Tibial nerve (tissue), 3 donors: ENCODE measurements at regions not wholly inside any gene's neighbourhood (a gene's known extent, or its start where the extent isn't known, plus 50 kb on each side); places are given as distances from the start of the nearest gene placed in this dataset.

ENCODE experiments used
- POLR2A ChIP-seq, 2 donors: fragments of 450-650 bp; IDR thresholded peaks; one replicate each; pipeline ENCODE4 v1.6.1; 2017; ENCODE audit warnings: antibody characterized with exemption in 2 of 2, mild to moderate bottlenecking in 2 of 2, moderate library complexity in 2 of 2
- TF ChIP-seq, protein P1 (sequence below), 5 experiments: fragments of 200-600 bp in 3 of 5; fragments of 450-650 bp in 2 of 5; sonication (generic) in 3 of 5; IDR thresholded peaks; one replicate each; pipeline ENCODE4 v1.5.1; 2016 to 2019; ENCODE audit warnings: antibody characterized with exemption in 5 of 5, mild to moderate bottlenecking in 3 of 5, moderate library complexity in 2 of 5

DNA sequence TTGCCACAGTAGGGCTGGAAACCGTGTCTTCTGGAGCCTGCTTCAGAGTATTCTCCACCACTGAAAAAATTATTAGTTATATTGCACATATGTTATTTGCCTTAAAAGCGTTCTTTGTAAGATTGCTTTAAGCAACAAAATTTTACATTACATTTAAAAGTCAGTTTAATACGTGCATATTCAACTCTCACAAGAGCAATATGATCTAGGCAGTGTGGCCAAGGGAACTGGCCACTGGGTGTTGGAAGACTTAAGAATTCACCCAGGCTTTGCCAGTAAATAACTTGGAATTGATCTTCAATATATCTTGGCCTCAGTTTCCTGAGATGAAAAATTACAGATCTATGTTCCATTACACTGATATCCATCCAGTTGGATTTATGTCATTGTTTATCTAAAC lies 694.4 kb downstream of the EFNA5 start:
- TF ChIP-seq, protein P1, sequence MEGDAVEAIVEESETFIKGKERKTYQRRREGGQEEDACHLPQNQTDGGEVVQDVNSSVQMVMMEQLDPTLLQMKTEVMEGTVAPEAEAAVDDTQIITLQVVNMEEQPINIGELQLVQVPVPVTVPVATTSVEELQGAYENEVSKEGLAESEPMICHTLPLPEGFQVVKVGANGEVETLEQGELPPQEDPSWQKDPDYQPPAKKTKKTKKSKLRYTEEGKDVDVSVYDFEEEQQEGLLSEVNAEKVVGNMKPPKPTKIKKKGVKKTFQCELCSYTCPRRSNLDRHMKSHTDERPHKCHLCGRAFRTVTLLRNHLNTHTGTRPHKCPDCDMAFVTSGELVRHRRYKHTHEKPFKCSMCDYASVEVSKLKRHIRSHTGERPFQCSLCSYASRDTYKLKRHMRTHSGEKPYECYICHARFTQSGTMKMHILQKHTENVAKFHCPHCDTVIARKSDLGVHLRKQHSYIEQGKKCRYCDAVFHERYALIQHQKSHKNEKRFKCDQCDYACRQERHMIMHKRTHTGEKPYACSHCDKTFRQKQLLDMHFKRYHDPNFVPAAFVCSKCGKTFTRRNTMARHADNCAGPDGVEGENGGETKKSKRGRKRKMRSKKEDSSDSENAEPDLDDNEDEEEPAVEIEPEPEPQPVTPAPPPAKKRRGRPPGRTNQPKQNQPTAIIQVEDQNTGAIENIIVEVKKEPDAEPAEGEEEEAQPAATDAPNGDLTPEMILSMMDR (IDR thresholded peaks at IDR 0.05) = no peak
- no peak for TF ChIP-seq POLR2A (IDR thresholded peaks at IDR 0.05)
